Astrocyte (in vitro differentiated cells and primary cell): ENCODE measurements at regions not wholly inside any gene's neighbourhood (a gene's known extent, or its start where the extent isn't known, plus 50 kb on each side); places are given as distances from the start of the nearest gene placed in this dataset.

Experiments
- DNase-seq: peaks from one replicate; pipeline ENCODE4 v3.0.0-alpha.2; 2010; ENCODE audit warnings: low read depth
- FAIRE-seq: peaks from 2 replicates; lab custom pipeline; 2011; peaks lifted over from hg19 to GRCh38; lab: Jason Lieb, UNC
- H2AFZ ChIP-seq: 2 replicates; pipeline ENCODE4 v1.6.0; 2012; ENCODE audit warnings: low read depth, low read length, inconsistent platforms
- H3K27ac ChIP-seq: 2 replicates; pipeline ENCODE4 v1.5.1; 2011; ENCODE audit warnings: low read depth, low read length, inconsistent platforms
- H3K27me3 ChIP-seq: 2 replicates; pipeline ENCODE4 v1.6.0; 2011; ENCODE audit warnings: low read length, inconsistent platforms; ENCODE audit not compliant: insufficient read depth
- H3K36me3 ChIP-seq: 2 replicates; pipeline ENCODE4 v1.5.1; 2011; ENCODE audit warnings: low read length, inconsistent platforms; ENCODE audit not compliant: insufficient read depth
- H3K4me1 ChIP-seq: 2 replicates; pipeline ENCODE4 v1.5.1; 2011; ENCODE audit warnings: low read length, inconsistent platforms; ENCODE audit not compliant: insufficient read depth
- H3K4me2 ChIP-seq: 2 replicates; pipeline ENCODE4 v1.6.0; 2012; ENCODE audit warnings: low read length, inconsistent platforms
- H3K4me3 ChIP-seq: 2 replicates; pipeline ENCODE4 v1.5.1; 2011; ENCODE audit warnings: low read depth, mild to moderate bottlenecking, low read length, inconsistent platforms; ENCODE audit not compliant: insufficient read depth
- H3K79me2 ChIP-seq: 2 replicates; pipeline ENCODE4 v1.6.0; 2012; ENCODE audit warnings: mild to moderate bottlenecking, low read length, inconsistent platforms; ENCODE audit not compliant: insufficient read depth
- H3K9ac ChIP-seq: 2 replicates; pipeline ENCODE4 v1.6.0; 2012; ENCODE audit warnings: mild to moderate bottlenecking, low read length, inconsistent platforms
- H3K9me3 ChIP-seq: 2 replicates; pipeline ENCODE4 v1.5.1; 2012; ENCODE audit warnings: low read depth, mild to moderate bottlenecking, low read length, inconsistent platforms; ENCODE audit not compliant: insufficient read depth
- H4K20me1 ChIP-seq: 2 replicates; pipeline ENCODE4 v1.6.0; 2012; ENCODE audit warnings: low read length, inconsistent platforms; ENCODE audit not compliant: insufficient read depth
- H3K27ac Mint-ChIP-seq: one replicate; pipeline ENCODE4 v1.8.0; 2021; ENCODE audit warnings: mild to moderate bottlenecking, mixed read lengths; ENCODE audit not compliant: unreplicated experiment
- H3K27me3 Mint-ChIP-seq: one replicate; pipeline ENCODE4 v1.8.0; 2021; ENCODE audit warnings: low read depth, mixed read lengths; ENCODE audit not compliant: unreplicated experiment
- H3K36me3 Mint-ChIP-seq: one replicate; pipeline ENCODE4 v1.8.0; 2021; ENCODE audit warnings: low read depth, mixed read lengths; ENCODE audit not compliant: unreplicated experiment
- H3K4me1 Mint-ChIP-seq: one replicate; pipeline ENCODE4 v1.8.0; 2021; ENCODE audit warnings: low read depth, mixed read lengths; ENCODE audit not compliant: unreplicated experiment
- H3K4me3 Mint-ChIP-seq: one replicate; pipeline ENCODE4 v1.8.0; 2021; ENCODE audit warnings: mild to moderate bottlenecking, moderate library complexity, mixed read lengths; ENCODE audit not compliant: unreplicated experiment
- H3K9me3 Mint-ChIP-seq: one replicate; pipeline ENCODE4 v1.8.0; 2021; ENCODE audit warnings: mild to moderate bottlenecking, mixed read lengths; ENCODE audit not compliant: unreplicated experiment
- CTCF ChIP-seq: IDR thresholded peaks from 2 replicates; pipeline ENCODE4 v1.5.1; 2011; ENCODE audit warnings: low read depth, mild to moderate bottlenecking, inconsistent platforms, low read length, moderate library complexity; ENCODE audit not compliant: insufficient read depth
- EZH2 ChIP-seq: IDR thresholded peaks from 2 replicates; pipeline ENCODE4 v1.6.1; 2012; ENCODE audit warnings: mild to moderate bottlenecking, low read length, inconsistent platforms; ENCODE audit not compliant: insufficient read depth

DNA sequence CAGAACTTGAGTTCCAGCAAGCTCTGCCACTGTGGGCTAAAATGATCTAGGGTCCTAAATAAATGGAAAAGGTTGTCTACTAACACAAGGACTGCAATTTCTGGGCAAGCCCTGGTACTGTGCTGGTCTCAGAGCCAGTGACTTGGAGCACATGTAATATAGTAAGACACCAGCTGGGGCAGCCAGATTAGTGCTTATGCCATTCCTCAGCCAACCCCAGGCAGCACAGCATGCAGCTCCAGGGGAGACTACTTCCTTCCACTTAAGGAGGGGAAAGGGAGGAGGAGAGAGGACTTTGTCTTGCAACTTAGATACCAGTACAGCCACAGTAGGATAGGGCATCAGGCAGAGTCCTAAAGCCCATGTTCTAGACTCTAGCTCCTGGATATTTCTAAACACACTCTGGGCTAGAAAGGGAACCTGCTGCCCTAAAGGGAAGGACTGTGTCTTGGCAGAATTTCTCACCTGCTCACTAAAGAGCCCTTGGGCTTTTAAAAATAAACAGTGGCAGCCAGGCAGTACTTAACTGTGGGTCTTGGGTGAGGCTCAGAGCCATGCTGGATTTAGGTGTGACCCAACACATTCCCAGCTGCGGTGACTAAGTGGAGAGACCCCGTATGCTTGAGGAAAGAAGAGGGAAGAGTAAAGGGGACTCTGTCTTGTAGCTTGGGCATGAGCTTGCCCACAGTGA, 223.7 kb upstream of the BCHE start:
- TF ChIP-seq EZH2 (no peak), CTCF (no peak)
- no peak overlapping the region for H3K4me2 ChIP-seq
- no peaks in the 10 kb centered on the region for H3K27me3 Mint-ChIP-seq
- H3K4me3 ChIP-seq, result no peak overlapping the region
- no peaks in the 10 kb centered on the region for H3K27me3 ChIP-seq
- H3K27ac Mint-ChIP-seq, result no peak overlapping the region
- H3K9ac ChIP-seq, result no peak overlapping the region
- no peaks in the 10 kb centered on the region for H3K36me3 Mint-ChIP-seq
- DNase-seq, result no peak
- H3K9me3 ChIP-seq, result no peaks in the 10 kb centered on the region
- no peak overlapping the region for H3K27ac ChIP-seq
- H3K4me1 ChIP-seq, result no peaks in the 10 kb centered on the region
- H3K36me3 ChIP-seq, result no peaks in the 10 kb centered on the region
- H2AFZ ChIP-seq, result no peak overlapping the region
- FAIRE-seq, result no peak
- no peaks in the 10 kb centered on the region for H3K9me3 Mint-ChIP-seq
- no peak overlapping the region for H3K4me3 Mint-ChIP-seq
- no peaks in the 10 kb centered on the region for H3K4me1 Mint-ChIP-seq
- no peaks in the 10 kb centered on the region for H3K79me2 ChIP-seq
- no peaks in the 10 kb centered on the region for H4K20me1 ChIP-seq

DNA sequence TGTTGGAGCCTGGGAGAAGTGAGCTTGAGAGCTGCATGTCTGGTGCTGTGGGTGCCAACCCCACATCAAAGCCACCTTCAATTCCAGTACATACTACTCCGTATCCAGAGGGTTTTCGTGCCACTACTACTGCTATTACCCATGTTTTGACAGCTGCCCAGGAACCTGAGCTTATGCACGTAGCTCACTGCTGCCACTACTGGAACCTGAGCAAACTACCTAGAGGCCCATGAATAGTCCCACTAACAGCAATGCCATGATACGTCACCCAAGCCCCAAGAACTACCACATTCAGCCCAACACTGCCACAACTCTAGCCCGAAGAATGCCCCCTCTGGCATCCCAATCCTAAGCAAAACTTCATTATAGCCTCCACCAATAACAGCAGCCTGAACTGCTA, 215.2 kb upstream of the BCHE start:
- no peak for DNase-seq
- Histone ChIP-seq H3K4me2 (no peak overlapping the region), H3K36me3 (no peaks in the 10 kb centered on the region), H3K27me3 (no peaks in the 10 kb centered on the region), H3K4me3 (no peak overlapping the region), H3K9me3 (peaks cover 4% of the 10 kb centered on the region), H3K4me1 (no peaks in the 10 kb centered on the region), H4K20me1 (no peaks in the 10 kb centered on the region), H3K27ac (no peak overlapping the region), H3K79me2 (no peaks in the 10 kb centered on the region), H2AFZ (no peak overlapping the region), H3K9ac (no peak overlapping the region)
- Mint-ChIP-seq H3K36me3 (no peaks in the 10 kb centered on the region), H3K9me3 (no peaks in the 10 kb centered on the region), H3K27me3 (no peaks in the 10 kb centered on the region), H3K27ac (no peak overlapping the region), H3K4me3 (no peak overlapping the region), H3K4me1 (no peaks in the 10 kb centered on the region)
- FAIRE-seq, result no peak
- no peak for TF ChIP-seq CTCF
- no peak for TF ChIP-seq EZH2

- no peaks in the 10 kb centered on the region for H3K36me3 ChIP-seq
- H3K4me2 ChIP-seq, result no peak overlapping the region
These were observed 192.3 kb upstream of the BCHE start for GRCh38 chr3:166029507-166029906.

More at GRCh38 chr3:166029507-166029906, 192.3 kb upstream of the BCHE start:
- H3K4me3 ChIP-seq, result no peak overlapping the region
- TF ChIP-seq CTCF, result no peak
- TF ChIP-seq EZH2, result no peak
- DNase-seq (no peak), FAIRE-seq (no peak)
- no peaks in the 10 kb centered on the region for H4K20me1 ChIP-seq
- H3K27ac ChIP-seq, result no peak overlapping the region
- no peaks in the 10 kb centered on the region for H3K79me2 ChIP-seq
- H3K9me3 ChIP-seq, result peaks cover 3% of the 10 kb centered on the region
- Mint-ChIP-seq H3K36me3 (no peaks in the 10 kb centered on the region), H3K27me3 (no peaks in the 10 kb centered on the region), H3K27ac (no peak overlapping the region), H3K9me3 (no peaks in the 10 kb centered on the region), H3K4me3 (no peak overlapping the region), H3K4me1 (no peaks in the 10 kb centered on the region)
- H3K4me1 ChIP-seq, result no peaks in the 10 kb centered on the region
- H3K27me3 ChIP-seq, result no peaks in the 10 kb centered on the region
- no peak overlapping the region for H2AFZ ChIP-seq
- H3K9ac ChIP-seq, result no peak overlapping the region
